ENCODE measurements at regions not wholly inside any gene's neighbourhood (a gene's known extent, or its start where the extent isn't known, plus 50 kb on each side); places are given as distances from the start of the nearest gene placed in this dataset.

DNA sequence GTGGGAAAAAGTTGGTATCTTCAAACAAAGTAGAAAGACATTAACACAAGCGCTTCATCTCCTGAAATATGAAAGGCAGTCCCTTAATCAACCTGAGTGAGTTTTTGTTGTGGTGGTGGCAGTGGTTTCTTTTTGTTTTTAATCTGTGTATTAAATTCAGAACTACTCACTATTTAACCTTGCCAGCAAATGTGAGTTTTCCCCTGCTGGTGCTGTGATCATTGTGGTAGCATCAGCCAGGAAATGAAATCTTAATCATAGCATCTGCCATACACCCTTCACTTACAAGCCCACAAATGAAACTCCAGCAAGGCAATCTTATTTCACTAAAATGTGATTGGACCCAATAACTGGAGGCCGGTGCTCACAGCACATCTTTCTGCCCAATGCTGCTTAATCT is 229.7 kb downstream of the SHOX2 start:
- no CpG with 5 or more reads among the region's 2 CpGs for WGBS (ENCODE audit: insufficient coverage)
- Histone ChIP-seq H3K27me3 (replicated peaks in 1 of 2; ENCODE audit: control insufficient read depth in 2 of 2, extremely low read depth in 1 of 2, insufficient read depth in 2 of 2, low read length in 1 of 2) (no peaks in the 10 kb centered on the region), H3K27ac (ENCODE audit: low read length) (no peak overlapping the region), H3K9me3 (no peaks in the 10 kb centered on the region), H3K36me3 (ENCODE audit: control insufficient read depth in 2 of 2, extremely low read depth in 1 of 2, insufficient read depth in 1 of 2, low read length in 1 of 2) (no peaks in the 10 kb centered on the region), H3K4me1 (ENCODE audit: control insufficient read depth in 1 of 2, extremely low read depth in 1 of 2, insufficient read depth in 2 of 2, low read length in 2 of 2) (no peaks in the 10 kb centered on the region), H3K4me3 (ENCODE audit: control insufficient read depth in 1 of 2, extremely low read depth in 1 of 2, low read length in 1 of 2) (no peak overlapping the region)
- H3K27ac Mint-ChIP-seq: no peak overlapping the region
- ChIA-PET CTCF (no interaction called here), POLR2A (no interaction called here)
- no peaks in the 10 kb centered on the region for H3K36me3 Mint-ChIP-seq
- ATAC-seq (replicated peaks in 1 of 4) (no peak), DNase-seq (no peak)
- no peaks in the 10 kb centered on the region for H3K4me1 Mint-ChIP-seq
- H3K4me3 Mint-ChIP-seq: no peak overlapping the region
- peaks cover 0 to 10% (median 4%) of the 10 kb centered on the region in 3 donors for H3K9me3 Mint-ChIP-seq
- H3K27me3 Mint-ChIP-seq: no peaks in the 10 kb centered on the region

DNA sequence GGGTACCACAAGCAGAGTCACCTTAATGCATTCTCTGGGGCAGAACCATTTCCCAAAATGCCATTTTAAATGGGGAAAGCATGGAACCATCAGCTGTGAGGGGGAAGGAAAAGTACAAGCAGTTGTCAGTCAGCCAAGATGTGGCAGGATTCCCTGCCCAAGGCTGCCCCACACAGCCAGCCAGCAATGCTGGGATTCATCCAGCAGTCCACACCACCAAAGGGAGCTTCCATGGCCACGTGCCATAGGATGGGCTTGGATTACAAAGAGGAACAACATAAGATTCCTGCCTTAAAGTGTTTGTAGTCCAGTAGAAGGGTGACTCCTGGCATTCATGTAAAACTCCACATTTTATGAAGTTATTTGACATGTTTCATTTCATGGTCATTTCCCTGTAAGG is 233.3 kb downstream of the SHOX2 start:
- Mint-ChIP-seq H3K4me3 (no peak overlapping the region), H3K9me3 (no peaks in the 10 kb centered on the region), H3K27ac (no peak overlapping the region), H3K27me3 (no peaks in the 10 kb centered on the region), H3K4me1 (no peaks in the 10 kb centered on the region), H3K36me3 (no peaks in the 10 kb centered on the region)
- Histone ChIP-seq H3K4me1 (ENCODE audit: control insufficient read depth in 1 of 2, extremely low read depth in 1 of 2, insufficient read depth in 2 of 2, low read length in 2 of 2) (no peaks in the 10 kb centered on the region), H3K4me3 (ENCODE audit: control insufficient read depth in 1 of 2, extremely low read depth in 1 of 2, low read length in 1 of 2) (no peak overlapping the region), H3K36me3 (ENCODE audit: control insufficient read depth in 2 of 2, extremely low read depth in 1 of 2, insufficient read depth in 1 of 2, low read length in 1 of 2) (no peaks in the 10 kb centered on the region), H3K27ac (ENCODE audit: low read length) (no peak overlapping the region), H3K9me3 (no peaks in the 10 kb centered on the region), H3K27me3 (replicated peaks in 1 of 2; ENCODE audit: control insufficient read depth in 2 of 2, extremely low read depth in 1 of 2, insufficient read depth in 2 of 2, low read length in 1 of 2) (no peaks in the 10 kb centered on the region)
- POLR2A ChIA-PET: no interaction called here
- ATAC-seq (replicated peaks in 1 of 4) (no peak), DNase-seq (no peak)
- no CpG with 5 or more reads among the region's 1 CpG for WGBS (ENCODE audit: insufficient coverage)
- CTCF ChIA-PET: no interaction called here

DNA sequence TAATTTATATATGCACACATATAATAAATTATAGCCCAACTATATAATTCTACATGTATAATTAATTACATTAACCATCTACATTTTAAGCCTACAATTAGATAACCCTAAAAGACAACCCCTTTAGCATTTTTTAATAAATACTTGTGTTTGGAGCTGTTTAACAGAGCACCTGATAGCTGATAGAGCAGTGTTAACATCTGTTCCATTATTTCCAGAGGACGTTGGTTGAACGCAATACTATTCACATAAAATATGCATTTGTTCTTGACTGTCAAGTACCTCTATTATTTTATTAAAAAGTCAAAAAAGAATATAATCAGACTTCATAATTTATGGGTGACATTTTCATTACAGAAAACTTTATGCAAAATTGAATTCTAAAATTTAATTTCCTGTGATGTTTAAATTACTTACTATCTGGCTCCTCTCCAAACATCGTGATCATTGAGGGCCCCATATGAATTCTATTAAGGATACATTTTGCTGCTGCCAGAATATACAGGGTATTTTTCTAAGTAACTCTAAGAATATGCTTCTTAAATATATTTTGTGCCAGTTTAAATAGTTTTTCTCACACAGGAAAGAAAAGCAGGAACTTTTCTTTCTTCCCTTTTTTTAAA is 234.3 kb downstream of the SHOX2 start:
- H3K27me3 ChIP-seq (replicated peaks in 1 of 2; ENCODE audit: control insufficient read depth in 2 of 2, extremely low read depth in 1 of 2, insufficient read depth in 2 of 2, low read length in 1 of 2): no peaks in the 10 kb centered on the region
- no peak overlapping the region for H3K27ac ChIP-seq (ENCODE audit: low read length)
- ChIA-PET POLR2A (no interaction called here), CTCF (no interaction called here)
- Mint-ChIP-seq H3K36me3 (no peaks in the 10 kb centered on the region), H3K4me1 (no peaks in the 10 kb centered on the region), H3K4me3 (no peak overlapping the region), H3K9me3 (no peaks in the 10 kb centered on the region), H3K27ac (no peak overlapping the region), H3K27me3 (no peaks in the 10 kb centered on the region)
- no peaks in the 10 kb centered on the region for H3K4me1 ChIP-seq (ENCODE audit: control insufficient read depth in 1 of 2, extremely low read depth in 1 of 2, insufficient read depth in 2 of 2, low read length in 2 of 2)
- H3K9me3 ChIP-seq: no peaks in the 10 kb centered on the region
- DNase-seq (no peak), ATAC-seq (replicated peaks in 1 of 4) (no peak)
- H3K4me3 ChIP-seq (ENCODE audit: control insufficient read depth in 1 of 2, extremely low read depth in 1 of 2, low read length in 1 of 2): no peak overlapping the region
- no CpG with 5 or more reads among the region's 3 CpGs for WGBS (ENCODE audit: insufficient coverage)
- H3K36me3 ChIP-seq (ENCODE audit: control insufficient read depth in 2 of 2, extremely low read depth in 1 of 2, insufficient read depth in 1 of 2, low read length in 1 of 2): no peaks in the 10 kb centered on the region

DNA sequence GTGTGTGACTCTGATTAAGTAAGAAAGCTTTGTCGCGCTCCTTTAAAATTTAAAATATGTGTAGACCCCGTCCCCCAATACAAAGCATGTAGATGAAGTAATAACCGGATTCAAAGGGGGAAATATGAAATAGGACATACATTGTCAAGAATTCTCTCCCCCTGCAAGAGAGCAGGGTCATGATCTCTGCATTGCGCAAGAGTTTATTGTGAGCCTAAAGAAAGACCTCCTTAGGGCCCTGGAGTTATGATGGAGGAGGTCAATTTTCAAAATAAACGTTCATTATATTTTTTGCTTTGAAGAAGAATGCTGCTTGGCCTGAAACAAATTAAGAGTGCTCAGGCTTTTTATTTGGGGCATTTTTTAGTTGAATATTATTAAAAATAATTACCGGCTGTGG is 235.0 kb downstream of the SHOX2 start:
- Mint-ChIP-seq H3K27me3 (no peaks in the 10 kb centered on the region), H3K9me3 (no peaks in the 10 kb centered on the region), H3K4me3 (no peak overlapping the region), H3K36me3 (no peaks in the 10 kb centered on the region), H3K4me1 (no peaks in the 10 kb centered on the region), H3K27ac (no peak overlapping the region)
- no peak for DNase-seq
- CTCF ChIA-PET: no interaction called here
- no peaks in the 10 kb centered on the region for H3K36me3 ChIP-seq (ENCODE audit: control insufficient read depth in 2 of 2, extremely low read depth in 1 of 2, insufficient read depth in 1 of 2, low read length in 1 of 2)
- no peaks in the 10 kb centered on the region for H3K9me3 ChIP-seq
- H3K27me3 ChIP-seq (replicated peaks in 1 of 2; ENCODE audit: control insufficient read depth in 2 of 2, extremely low read depth in 1 of 2, insufficient read depth in 2 of 2, low read length in 1 of 2): no peaks in the 10 kb centered on the region
- POLR2A ChIA-PET: no interaction called here
- H3K4me1 ChIP-seq (ENCODE audit: control insufficient read depth in 1 of 2, extremely low read depth in 1 of 2, insufficient read depth in 2 of 2, low read length in 2 of 2): no peaks in the 10 kb centered on the region
- no CpG with 5 or more reads among the region's 7 CpGs for WGBS (ENCODE audit: insufficient coverage)
- ATAC-seq (replicated peaks in 1 of 4): no peak
- H3K4me3 ChIP-seq (ENCODE audit: control insufficient read depth in 1 of 2, extremely low read depth in 1 of 2, low read length in 1 of 2): no peak overlapping the region
- H3K27ac ChIP-seq (ENCODE audit: low read length): no peak overlapping the region

DNA sequence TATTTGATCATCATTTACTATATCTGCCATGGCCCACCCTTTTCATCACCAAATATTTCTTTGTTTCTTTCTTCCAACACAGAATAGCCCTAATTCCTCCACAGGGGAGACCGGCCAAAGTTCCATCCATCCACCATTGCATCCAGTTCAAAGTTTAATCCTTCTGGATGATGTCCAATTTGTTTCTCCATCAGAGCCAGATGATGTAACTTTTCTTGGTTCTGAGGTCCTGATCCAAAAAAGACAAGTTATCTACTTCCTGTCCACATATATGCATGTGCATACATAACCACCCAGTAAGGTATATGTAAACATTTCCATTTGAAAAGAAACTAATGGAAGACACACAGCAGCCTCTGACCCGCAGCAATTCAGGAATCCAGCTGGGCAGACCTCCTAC is 237.3 kb downstream of the SHOX2 start:
- ATAC-seq (replicated peaks in 1 of 4) (no peak), DNase-seq (no peak)
- no peak overlapping the region for H3K27ac ChIP-seq (ENCODE audit: low read length)
- H3K9me3 ChIP-seq: no peaks in the 10 kb centered on the region
- ChIA-PET POLR2A (no interaction called here), CTCF (no interaction called here)
- no peaks in the 10 kb centered on the region for H3K36me3 ChIP-seq (ENCODE audit: control insufficient read depth in 2 of 2, extremely low read depth in 1 of 2, insufficient read depth in 1 of 2, low read length in 1 of 2)
- Mint-ChIP-seq H3K27me3 (no peaks in the 10 kb centered on the region), H3K27ac (no peak overlapping the region), H3K36me3 (no peaks in the 10 kb centered on the region), H3K9me3 (no peaks in the 10 kb centered on the region), H3K4me1 (no peaks in the 10 kb centered on the region), H3K4me3 (no peak overlapping the region)
- no peak overlapping the region for H3K4me3 ChIP-seq (ENCODE audit: control insufficient read depth in 1 of 2, extremely low read depth in 1 of 2, low read length in 1 of 2)
- 0% methylated on average over 1 of the region's 2 CpGs for WGBS (ENCODE audit: insufficient coverage)
- no peaks in the 10 kb centered on the region for H3K4me1 ChIP-seq (ENCODE audit: control insufficient read depth in 1 of 2, extremely low read depth in 1 of 2, insufficient read depth in 2 of 2, low read length in 2 of 2)
- H3K27me3 ChIP-seq (replicated peaks in 1 of 2; ENCODE audit: control insufficient read depth in 2 of 2, extremely low read depth in 1 of 2, insufficient read depth in 2 of 2, low read length in 1 of 2): no peaks in the 10 kb centered on the region

DNA sequence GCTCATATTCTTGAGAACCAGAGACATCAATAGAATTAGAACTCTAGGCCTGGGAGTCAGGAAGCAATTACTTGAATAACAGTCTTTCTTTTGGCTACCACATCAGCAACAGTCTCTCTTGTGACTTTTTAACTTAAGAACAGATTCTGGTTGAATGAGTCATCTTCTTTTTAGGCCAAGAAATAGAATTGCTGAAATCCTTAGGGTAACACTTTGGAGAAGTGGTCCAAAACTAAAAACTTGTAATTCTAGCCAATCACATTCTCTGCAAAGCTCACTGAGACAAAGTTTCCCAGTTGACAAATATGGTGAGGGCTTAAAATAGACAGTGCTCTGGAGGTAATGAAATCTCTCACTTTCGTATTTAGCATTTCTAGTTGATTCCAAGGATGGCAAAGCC is 238.0 kb downstream of the SHOX2 start:
- DNase-seq (no peak), ATAC-seq (replicated peaks in 1 of 4) (no peak)
- Histone ChIP-seq H3K27ac (ENCODE audit: low read length) (no peak overlapping the region), H3K9me3 (no peaks in the 10 kb centered on the region), H3K27me3 (replicated peaks in 1 of 2; ENCODE audit: control insufficient read depth in 2 of 2, extremely low read depth in 1 of 2, insufficient read depth in 2 of 2, low read length in 1 of 2) (no peaks in the 10 kb centered on the region), H3K4me1 (ENCODE audit: control insufficient read depth in 1 of 2, extremely low read depth in 1 of 2, insufficient read depth in 2 of 2, low read length in 2 of 2) (no peaks in the 10 kb centered on the region), H3K36me3 (ENCODE audit: control insufficient read depth in 2 of 2, extremely low read depth in 1 of 2, insufficient read depth in 1 of 2, low read length in 1 of 2) (no peaks in the 10 kb centered on the region), H3K4me3 (ENCODE audit: control insufficient read depth in 1 of 2, extremely low read depth in 1 of 2, low read length in 1 of 2) (no peak overlapping the region)
- WGBS (ENCODE audit: insufficient coverage): 86% methylated on average over 1 of the region's 1 CpG
- Mint-ChIP-seq H3K4me1 (no peaks in the 10 kb centered on the region), H3K36me3 (no peaks in the 10 kb centered on the region), H3K4me3 (no peak overlapping the region), H3K9me3 (no peaks in the 10 kb centered on the region), H3K27ac (no peak overlapping the region), H3K27me3 (no peaks in the 10 kb centered on the region)
- POLR2A ChIA-PET: no interaction called here
- CTCF ChIA-PET: no interaction called here

DNA sequence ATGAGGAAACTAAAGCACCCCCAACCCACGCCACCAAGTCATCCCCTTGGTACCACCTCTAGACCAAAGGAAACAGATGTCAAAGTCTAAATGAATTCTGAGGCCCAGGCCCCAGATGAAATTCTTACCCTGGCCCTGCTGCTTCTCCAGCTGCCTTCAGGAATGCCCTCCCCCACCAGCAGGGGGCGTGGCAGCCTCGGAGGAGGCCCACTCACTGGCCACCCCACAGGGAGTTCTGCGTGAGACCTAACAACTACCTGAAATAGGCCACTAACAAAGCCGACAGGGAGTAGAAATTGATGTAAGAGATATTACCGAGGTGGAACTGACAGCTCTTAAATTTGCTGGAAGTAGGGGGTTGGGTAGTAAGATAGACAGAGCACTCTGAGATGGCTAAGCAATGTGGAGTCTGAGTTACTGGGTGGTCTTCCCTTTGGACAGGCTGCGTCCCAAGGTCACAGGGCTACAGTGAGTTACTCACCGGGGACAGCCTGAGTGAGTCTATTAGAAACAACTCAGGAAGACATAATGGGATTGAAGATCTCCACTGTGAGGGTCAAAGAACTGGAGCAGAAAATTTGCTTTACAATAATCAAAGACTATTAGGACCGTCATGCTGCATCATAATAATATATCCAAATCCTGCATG is 240.7 kb downstream of the SHOX2 start:
- POLR2A ChIA-PET: no interaction called here
- H3K9me3 Mint-ChIP-seq: no peaks in the 10 kb centered on the region
- Histone ChIP-seq H3K9me3 (no peaks in the 10 kb centered on the region), H3K27ac (ENCODE audit: low read length) (no peak overlapping the region), H3K4me3 (ENCODE audit: control insufficient read depth in 1 of 2, extremely low read depth in 1 of 2, low read length in 1 of 2) (no peak overlapping the region), H3K27me3 (replicated peaks in 1 of 2; ENCODE audit: control insufficient read depth in 2 of 2, extremely low read depth in 1 of 2, insufficient read depth in 2 of 2, low read length in 1 of 2) (no peaks in the 10 kb centered on the region), H3K4me1 (ENCODE audit: control insufficient read depth in 1 of 2, extremely low read depth in 1 of 2, insufficient read depth in 2 of 2, low read length in 2 of 2) (no peaks in the 10 kb centered on the region), H3K36me3 (ENCODE audit: control insufficient read depth in 2 of 2, extremely low read depth in 1 of 2, insufficient read depth in 1 of 2, low read length in 1 of 2) (no peaks in the 10 kb centered on the region)
- no peaks in the 10 kb centered on the region for H3K27me3 Mint-ChIP-seq
- CTCF ChIA-PET: interaction anchor here in 1 of 2 donors (0.6 kb wide), 1 partner anchor 9 kb away, joined by 3 read pairs; no protein-coding TSS in a partner anchor
- H3K4me3 Mint-ChIP-seq: no peak overlapping the region
- no peaks in the 10 kb centered on the region for H3K36me3 Mint-ChIP-seq
- no peaks in the 10 kb centered on the region for H3K4me1 Mint-ChIP-seq
- ATAC-seq (replicated peaks in 1 of 4) (no peak), DNase-seq (peak in 13 of 35 experiments; percentile 1 to 26 (median 4))
- no peak overlapping the region for H3K27ac Mint-ChIP-seq
- WGBS (ENCODE audit: insufficient coverage): 23% methylated on average over 2 of the region's 9 CpGs
